ENCODE measurements at regions not wholly inside any gene's neighbourhood (a gene's known extent, or its start where the extent isn't known, plus 50 kb on each side); places are given as distances from the start of the nearest gene placed in this dataset.

GRCh38 chr20:56968376-56969048 is 297.9 kb downstream of the BMP7 start:
- H3K9me3 ChIP-seq = no peaks in the 10 kb centered on the region
- no peak for TF ChIP-seq CTCF (IDR thresholded peaks at IDR 0.05)
- no peak for TF ChIP-seq EP300 (IDR thresholded peaks at IDR 0.05)
- no peak for TF ChIP-seq POLR2A (IDR thresholded peaks at IDR 0.05; ENCODE audit: low read depth)
- no peak for TF ChIP-seq POLR2AphosphoS5 (IDR thresholded peaks at IDR 0.05)
- H3K4me1 ChIP-seq = no peaks in the 10 kb centered on the region
- H3K27ac ChIP-seq (replicated peaks in 1 of 4) = no peak overlapping the region
- H3K36me3 ChIP-seq = no peaks in the 10 kb centered on the region
- no peak overlapping the region for H3K4me3 ChIP-seq
- DNase-seq (ENCODE audit: extremely low spot score) = no peak
- H3K27me3 ChIP-seq = peaks cover 0 to 25% (median 0%) of the 10 kb centered on the region in 4 donors
- intact Hi-C loops (cut with DNase I) = no loop called here
- 69% methylated on average over 12 of the region's 12 CpGs for WGBS

- H3K9me3 ChIP-seq = no peaks in the 10 kb centered on the region
- peaks cover 0 to 6% (median 2%) of the 10 kb centered on the region in 4 donors for H3K4me1 ChIP-seq
- H3K4me3 ChIP-seq = no peak overlapping the region
- intact Hi-C loops (cut with DNase I) = loop anchor here (5.0 kb wide), 1 partner anchor 422 kb away; no protein-coding TSS in a partner anchor
- no peak overlapping the region for H3K27ac ChIP-seq (replicated peaks in 1 of 4)
- DNase-seq (ENCODE audit: extremely low spot score) = no peak
- peaks cover 0 to 83% (median 1%) of the 10 kb centered on the region in 4 donors for H3K27me3 ChIP-seq
- no peaks in the 10 kb centered on the region for H3K36me3 ChIP-seq
- WGBS = 17% methylated on average over 13 of the region's 21 CpGs
- TF ChIP-seq EP300 (IDR thresholded peaks at IDR 0.05) (no peak), POLR2A (IDR thresholded peaks at IDR 0.05; ENCODE audit: low read depth) (no peak), CTCF (IDR thresholded peaks at IDR 0.05) (peak; percentile 53 to 62 (median 53)), POLR2AphosphoS5 (IDR thresholded peaks at IDR 0.05) (no peak)
Measured at GRCh38 chr20:56974499-56975250, 291.8 kb downstream of the BMP7 start.

GRCh38 chr20:56975838-56976237 is 290.6 kb downstream of the BMP7 start:
- intact Hi-C loops (cut with DNase I) = no loop called here
- WGBS = 90% methylated on average over 2 of the region's 2 CpGs
- Histone ChIP-seq H3K27ac (replicated peaks in 1 of 4) (no peak overlapping the region), H3K9me3 (no peaks in the 10 kb centered on the region), H3K4me1 (peaks cover 0 to 6% (median 2%) of the 10 kb centered on the region in 4 donors), H3K4me3 (no peak overlapping the region), H3K27me3 (peaks cover 0 to 85% (median 1%) of the 10 kb centered on the region in 4 donors), H3K36me3 (no peaks in the 10 kb centered on the region)
- DNase-seq (ENCODE audit: extremely low spot score) = no peak
- TF ChIP-seq POLR2A (IDR thresholded peaks at IDR 0.05; ENCODE audit: low read depth) (no peak), EP300 (IDR thresholded peaks at IDR 0.05) (no peak), POLR2AphosphoS5 (IDR thresholded peaks at IDR 0.05) (no peak), CTCF (IDR thresholded peaks at IDR 0.05) (no peak)

- peaks cover 0 to 82% (median 1%) of the 10 kb centered on the region in 4 donors for H3K27me3 ChIP-seq
- no peaks in the 10 kb centered on the region for H3K9me3 ChIP-seq
- 81% methylated on average over 9 of the region's 10 CpGs for WGBS
- no peak for DNase-seq (ENCODE audit: extremely low spot score)
- H3K36me3 ChIP-seq = no peaks in the 10 kb centered on the region
- no peak overlapping the region for H3K27ac ChIP-seq (replicated peaks in 1 of 4)
- intact Hi-C loops (cut with DNase I) = no loop called here
- peaks cover 0 to 6% (median 2%) of the 10 kb centered on the region in 4 donors for H3K4me1 ChIP-seq
- no peak overlapping the region for H3K4me3 ChIP-seq
- TF ChIP-seq EP300 (IDR thresholded peaks at IDR 0.05) (no peak), CTCF (IDR thresholded peaks at IDR 0.05) (no peak), POLR2A (IDR thresholded peaks at IDR 0.05; ENCODE audit: low read depth) (no peak), POLR2AphosphoS5 (IDR thresholded peaks at IDR 0.05) (no peak)
Measured at GRCh38 chr20:56976336-56976735, 290.1 kb downstream of the BMP7 start.

Measured in esophagus muscularis mucosa (tissue), 4 donors.